HG03045 (cell line): ENCODE measurements at regions not wholly inside any gene's neighbourhood (a gene's known extent, or its start where the extent isn't known, plus 50 kb on each side); places are given as distances from the start of the nearest gene placed in this dataset.
"Not testable (repeated sequence)": the region's sequence is repeated elsewhere in the genome, so short reads cannot be mapped to it uniquely, and the experiment has no call there.

Source experiments
- ATAC-seq: cut with Tn5 transposase; IDR thresholded peaks from one replicate; pipeline ENCODE4 v1.9.1; 2021; ENCODE audit warnings: mild to moderate bottlenecking, moderate library complexity; ENCODE audit not compliant: unreplicated experiment

GRCh38 chr14:106518054-106518943, 991.9 kb downstream of the TMEM121 start:
- no peak for ATAC-seq

- not testable (repeated sequence) for ATAC-seq
These were observed 995.7 kb downstream of the TMEM121 start for GRCh38 chr14:106522118-106522517.

GRCh38 chr14:106522990-106523389, 996.6 kb downstream of the TMEM121 start:
- ATAC-seq, result no peak

- no peak for ATAC-seq
These were observed 1002.3 kb downstream of the TMEM121 start for GRCh38 chr14:106528717-106529116.

- ATAC-seq, result no peak
These were observed 1003.6 kb downstream of the TMEM121 start for GRCh38 chr14:106530031-106530422.

GRCh38 chr14:106530423-106531107, 1004.2 kb downstream of the TMEM121 start:
- peak; percentile 74 for ATAC-seq

- not testable (repeated sequence) for ATAC-seq
These were observed 1011.2 kb downstream of the TMEM121 start for GRCh38 chr14:106537597-106537996.

- ATAC-seq, result no peak
These were observed 1011.8 kb downstream of the TMEM121 start for GRCh38 chr14:106538201-106538600.

GRCh38 chr14:106547735-106548434, 1021.5 kb downstream of the TMEM121 start:
- ATAC-seq, result no peak

GRCh38 chr14:106549064-106549463, 1022.7 kb downstream of the TMEM121 start:
- ATAC-seq, result no peak

GRCh38 chr14:106551265-106551664, 1024.9 kb downstream of the TMEM121 start:
- no peak for ATAC-seq

GRCh38 chr14:106556211-106556610, 1029.8 kb downstream of the TMEM121 start:
- ATAC-seq, result not testable (repeated sequence)

GRCh38 chr14:106556665-106557289, 1030.4 kb downstream of the TMEM121 start:
- ATAC-seq, result no peak

- no peak for ATAC-seq
These were observed 1036.1 kb downstream of the TMEM121 start for GRCh38 chr14:106562451-106562850.

- ATAC-seq, result no peak
These were observed 1037.8 kb downstream of the TMEM121 start for GRCh38 chr14:106564058-106564643.

- ATAC-seq, result no peak
These were observed 1052.1 kb downstream of the TMEM121 start for GRCh38 chr14:106578481-106578880.

- ATAC-seq, result no peak
These were observed 1052.7 kb downstream of the TMEM121 start for GRCh38 chr14:106579084-106579483.

GRCh38 chr14:106585692-106586091, 1059.3 kb downstream of the TMEM121 start:
- ATAC-seq, result no peak

- no peak for ATAC-seq
These were observed 1059.8 kb downstream of the TMEM121 start for GRCh38 chr14:106586098-106586704.

GRCh38 chr14:106591539-106591938, 1065.2 kb downstream of the TMEM121 start:
- ATAC-seq, result not testable (repeated sequence)
